HG03460 (cell line): ENCODE measurements at regions not wholly inside any gene's neighbourhood (a gene's known extent, or its start where the extent isn't known, plus 50 kb on each side); places are given as distances from the start of the nearest gene placed in this dataset.

ENCODE experiments used
- ATAC-seq: cut with Tn5 transposase; IDR thresholded peaks from one replicate; pipeline ENCODE4 v1.9.1; 2021; ENCODE audit not compliant: unreplicated experiment

DNA sequence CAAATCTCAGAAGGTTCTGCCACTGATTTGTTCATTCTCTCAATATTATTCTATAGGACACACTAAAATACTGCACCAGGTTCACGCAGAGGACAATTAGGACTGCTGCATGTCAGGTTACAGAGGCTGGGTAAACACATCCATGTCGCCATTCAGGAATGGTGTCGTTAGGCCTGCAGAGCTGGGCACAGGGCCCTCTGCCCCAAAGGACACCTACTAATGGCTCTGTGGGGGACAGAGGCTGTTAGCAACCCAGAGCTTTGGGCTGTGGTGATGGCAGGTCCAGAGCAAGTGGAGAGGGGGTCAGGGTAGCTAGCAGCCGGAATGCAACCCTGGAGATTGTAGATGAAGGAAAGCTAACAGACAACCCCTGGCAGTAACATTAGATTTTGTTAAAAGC is 115.9 kb downstream of the TTC32 start:
- ATAC-seq, result no peak

GRCh38 chr2:19785447-19785846 is 116.3 kb downstream of the TTC32 start:
- ATAC-seq, result no peak

DNA sequence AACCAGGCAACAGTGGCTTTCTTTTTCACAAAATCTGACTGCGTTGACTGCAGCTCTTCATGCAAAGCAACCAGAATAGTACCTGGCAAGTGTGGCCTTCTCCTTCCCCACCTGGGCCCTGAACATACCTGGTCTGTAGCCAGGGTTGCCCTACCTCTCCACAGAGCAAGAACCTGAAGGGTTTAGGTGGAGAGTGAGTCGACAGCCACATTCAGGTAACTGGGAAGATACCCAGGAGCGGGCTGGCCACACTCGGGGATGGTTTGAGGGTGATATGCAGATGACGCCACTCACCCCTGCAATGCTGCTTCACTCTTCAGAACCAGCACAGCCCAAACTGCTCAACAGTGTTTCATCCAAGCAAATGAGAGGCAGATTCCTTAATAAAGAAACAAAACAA is 117.3 kb downstream of the TTC32 start:
- ATAC-seq, result no peak

DNA sequence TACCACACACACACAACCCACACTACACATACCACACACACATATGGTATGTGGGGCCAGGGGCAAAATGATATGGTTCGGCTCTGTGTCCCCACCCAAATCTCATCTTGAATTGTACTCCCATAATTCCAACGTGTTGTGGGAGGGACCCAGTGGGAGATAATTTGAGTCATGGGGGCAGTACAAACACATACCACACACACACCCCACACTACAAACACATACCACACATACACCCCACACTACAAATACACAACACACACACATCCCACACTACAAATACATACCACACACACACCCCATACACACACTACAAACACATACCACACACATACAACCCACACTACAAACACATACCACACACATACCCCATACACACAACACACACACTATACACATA is 117.8 kb downstream of the TTC32 start:
- ATAC-seq, result no peak

GRCh38 chr2:19776941-19777514 is 124.8 kb downstream of the TTC32 start:
- no peak for ATAC-seq

DNA sequence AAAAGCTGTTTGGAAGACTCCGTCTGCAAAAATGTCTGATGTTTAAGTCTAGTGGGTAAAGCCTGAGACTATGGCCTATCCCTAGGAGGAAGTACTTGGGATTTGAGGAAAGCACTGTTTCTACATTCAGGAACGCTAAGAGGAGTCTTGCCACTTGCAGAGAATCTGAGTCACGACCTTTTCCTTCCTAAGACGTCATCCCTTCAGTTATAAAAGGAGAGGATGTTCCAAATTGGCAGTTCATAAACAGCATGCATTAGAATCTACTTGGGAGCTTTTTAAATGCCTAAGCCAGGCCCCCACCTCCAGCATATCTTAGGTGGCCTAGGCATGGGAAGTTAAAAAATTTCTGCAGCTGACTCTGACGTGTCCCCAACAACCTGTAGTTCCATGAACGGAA is 125.9 kb downstream of the TTC32 start:
- ATAC-seq, result no peak

DNA sequence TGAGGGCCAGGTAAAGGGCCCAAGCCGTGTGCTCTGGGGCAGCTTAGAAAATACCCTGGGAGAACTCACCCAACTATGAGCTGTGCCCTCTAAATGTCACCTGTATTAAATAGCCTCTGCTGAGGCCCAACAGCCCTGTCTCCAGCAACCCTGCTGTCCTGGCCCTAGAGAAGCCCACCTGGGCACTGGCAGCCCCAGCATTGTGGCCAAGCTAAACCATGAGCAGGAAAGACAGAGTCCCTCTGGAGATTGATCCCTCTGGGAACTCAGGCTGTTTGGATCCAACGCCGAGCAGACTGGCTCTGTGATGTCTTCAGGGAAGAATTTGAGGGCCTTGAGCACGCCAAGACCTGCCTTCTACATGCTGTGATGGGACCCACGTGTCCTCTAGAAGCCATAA is 126.5 kb downstream of the TTC32 start:
- no peak for ATAC-seq

- no peak for ATAC-seq
Measured at GRCh38 chr2:19774805-19775176, 127.0 kb downstream of the TTC32 start.

- no peak for ATAC-seq
Measured at GRCh38 chr2:19772981-19773380, 128.8 kb downstream of the TTC32 start.

- ATAC-seq, result no peak
Measured at GRCh38 chr2:19769513-19769912, 132.3 kb downstream of the TTC32 start.

DNA sequence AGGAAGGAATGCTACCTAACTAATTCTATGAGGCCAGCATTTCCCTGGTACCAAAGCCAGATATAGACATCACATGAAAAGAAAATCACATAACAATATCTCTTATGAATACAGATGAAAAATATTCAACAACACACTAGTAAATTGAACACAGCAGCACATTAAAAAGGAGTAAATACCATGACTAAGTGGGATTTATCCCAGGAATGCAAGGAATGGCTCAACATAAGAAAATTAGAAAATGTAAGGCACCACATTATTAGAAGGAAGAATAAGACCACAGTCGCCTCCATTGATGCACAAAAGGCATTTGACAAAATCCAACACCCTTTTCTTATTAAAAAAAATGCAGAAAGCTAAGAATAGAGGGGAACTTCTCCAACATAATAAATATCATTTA is 133.9 kb downstream of the TTC32 start:
- ATAC-seq, result no peak

GRCh38 chr2:19764998-19765397 is 136.8 kb downstream of the TTC32 start:
- ATAC-seq, result no peak

DNA sequence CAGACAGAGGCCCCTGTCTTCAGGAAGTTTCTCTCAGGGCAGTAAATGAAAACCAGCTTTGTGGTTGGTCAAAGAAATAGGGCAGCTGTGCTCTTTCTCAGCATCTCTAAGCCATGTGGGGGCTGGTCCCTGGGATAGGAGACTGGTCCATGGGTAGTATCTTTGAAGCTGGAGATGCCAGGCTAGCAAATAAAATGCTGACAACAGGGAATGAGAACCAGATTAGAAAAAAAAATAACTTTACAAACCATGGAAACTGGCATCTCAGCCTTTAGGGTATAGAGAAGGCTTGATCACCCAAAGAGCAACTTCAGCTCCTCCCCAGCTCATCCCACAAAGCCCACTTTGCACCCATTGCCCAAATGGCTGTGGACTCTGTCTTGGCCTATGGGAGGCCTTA is 138.1 kb downstream of the TTC32 start:
- no peak for ATAC-seq

GRCh38 chr2:19762959-19763605 is 138.7 kb downstream of the TTC32 start:
- ATAC-seq, result no peak

GRCh38 chr2:19762142-19762541 is 139.6 kb downstream of the TTC32 start:
- no peak for ATAC-seq

- no peak for ATAC-seq
Measured at GRCh38 chr2:19759880-19760279, 141.9 kb downstream of the TTC32 start.

DNA sequence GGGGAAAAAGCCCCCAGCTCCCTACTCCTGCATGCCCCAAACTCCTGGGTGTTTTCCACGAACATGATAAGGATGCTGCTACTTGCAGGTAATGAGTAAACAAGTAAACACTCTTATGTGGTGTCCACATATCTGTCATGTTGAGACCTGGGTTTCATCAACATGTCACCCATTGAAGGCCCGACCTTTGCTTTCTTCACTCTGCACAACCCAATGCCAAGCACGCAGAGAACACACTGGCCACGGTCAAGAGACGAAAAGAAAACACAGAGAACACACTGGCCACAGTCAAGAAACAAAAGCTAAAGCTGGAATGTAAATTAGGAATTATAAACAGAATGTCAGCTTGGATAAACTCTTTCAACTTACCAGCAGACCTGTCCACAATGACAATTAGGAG is 143.1 kb downstream of the TTC32 start:
- ATAC-seq, result no peak

DNA sequence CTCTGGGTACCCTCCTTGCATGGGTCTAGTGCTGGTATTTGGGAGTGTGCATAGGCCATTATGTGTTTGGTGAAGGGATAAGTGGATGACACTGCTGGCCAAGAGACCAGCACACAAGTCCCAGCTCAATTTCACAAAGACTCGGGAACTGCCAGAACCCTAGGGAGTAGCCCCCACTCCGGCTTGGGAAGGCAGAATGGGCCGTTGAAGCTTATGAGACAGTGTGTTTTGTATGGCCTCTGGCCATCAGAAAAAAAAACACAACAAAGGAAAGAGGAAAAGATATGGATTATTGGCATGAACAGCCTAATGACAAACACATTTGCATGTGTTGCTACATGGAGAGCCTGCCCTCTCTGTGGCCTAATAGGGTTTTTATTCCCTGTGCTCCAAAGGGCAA is 144.2 kb downstream of the TTC32 start:
- ATAC-seq, result no peak

DNA sequence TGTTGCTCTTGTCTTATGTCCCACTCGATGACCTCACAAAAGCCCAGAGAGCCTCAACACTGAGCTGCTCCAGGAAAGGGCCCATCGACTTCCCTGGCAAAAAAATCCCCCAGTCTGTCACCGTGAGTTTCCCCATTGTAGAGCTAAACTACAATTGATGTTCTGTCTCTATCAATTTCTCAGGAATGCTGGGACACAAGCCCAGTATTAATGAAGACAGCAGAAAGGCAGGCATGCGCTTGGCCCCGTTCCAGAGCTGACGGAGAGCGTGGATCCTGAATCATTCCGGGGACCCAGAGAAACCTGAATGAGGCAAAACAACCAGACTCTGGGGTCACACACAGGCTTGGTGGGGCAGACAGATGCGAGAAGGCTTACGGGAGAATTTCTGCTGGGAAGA is 146.9 kb downstream of the TTC32 start:
- ATAC-seq, result no peak

GRCh38 chr2:19753818-19754217 is 148.0 kb downstream of the TTC32 start:
- no peak for ATAC-seq

- no peak for ATAC-seq
Measured at GRCh38 chr2:19753314-19753713, 148.5 kb downstream of the TTC32 start.

- no peak for ATAC-seq
Measured at GRCh38 chr2:19752500-19752899, 149.3 kb downstream of the TTC32 start.

DNA sequence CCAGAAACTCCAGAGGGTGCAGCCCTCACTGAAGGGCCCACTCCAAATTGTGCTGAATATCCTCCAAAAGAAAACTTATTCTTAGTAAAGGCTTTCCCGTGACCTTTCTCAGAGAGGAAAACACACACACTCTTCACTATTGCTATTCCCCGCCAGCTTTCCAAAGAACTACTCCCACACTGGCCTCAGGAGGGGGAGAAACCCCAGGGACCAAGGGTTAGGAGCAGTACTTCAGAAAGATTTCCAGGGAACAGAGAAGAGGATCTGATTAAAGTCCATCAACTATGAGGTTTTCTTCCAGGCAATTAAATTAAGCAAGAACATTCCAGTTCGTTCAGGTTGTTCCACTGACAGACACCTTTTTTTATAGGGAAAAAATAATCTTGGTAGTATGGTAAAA is 150.2 kb downstream of the TTC32 start:
- ATAC-seq, result no peak
